Gastroesophageal sphincter (tissue), 3 donors: ENCODE measurements at regions not wholly inside any gene's neighbourhood (a gene's known extent, or its start where the extent isn't known, plus 50 kb on each side); places are given as distances from the start of the nearest gene placed in this dataset.

Experiments used
- CTCF ChIP-seq, 4 experiments: fragments of 200-600 bp in 2 of 4; fragments of 450-650 bp in 2 of 4; sonication (generic) in 1 of 4; IDR thresholded peaks; one replicate each; pipeline ENCODE4 v1.5.1; 2017 to 2019; ENCODE audit warnings: antibody characterized with exemption in 4 of 4, mild to moderate bottlenecking in 2 of 4, moderate library complexity in 2 of 4
- EP300 ChIP-seq: sonication (generic); formaldehyde crosslinking; IDR thresholded peaks from one replicate; pipeline ENCODE4 v1.6.1; 2017; ENCODE audit warnings: antibody characterized with exemption, mild to moderate bottlenecking
- POLR2A ChIP-seq, 2 donors: fragments of 450-650 bp; IDR thresholded peaks; one replicate each; pipeline ENCODE4 v1.6.1; 2017; ENCODE audit warnings: antibody characterized with exemption in 2 of 2, mild to moderate bottlenecking in 2 of 2, moderate library complexity in 1 of 2
- POLR2AphosphoS5 ChIP-seq: sonication (generic); formaldehyde crosslinking; IDR thresholded peaks from one replicate; pipeline ENCODE4 v1.6.1; 2017; ENCODE audit warnings: antibody characterized with exemption

- TF ChIP-seq CTCF (IDR thresholded peaks at IDR 0.05) (no peak), POLR2A (IDR thresholded peaks at IDR 0.05) (no peak), EP300 (no peak), POLR2AphosphoS5 (no peak)
Measured at GRCh38 chr14:87705439-87705896, 287.5 kb downstream of the GALC start.
